ENCODE measurements at regions not wholly inside any gene's neighbourhood (a gene's known extent, or its start where the extent isn't known, plus 50 kb on each side); places are given as distances from the start of the nearest gene placed in this dataset.

- no peak for TF ChIP-seq CTCF (IDR thresholded peaks at IDR 0.05; ENCODE audit: low read length)
- TF ChIP-seq EZH2 (IDR thresholded peaks at IDR 0.05; ENCODE audit: borderline replicate concordance, low read length): no peak
Measured at GRCh38 chr10:47244560-47245500, 55.2 kb upstream of the GDF10 start.
